Ishikawa (cell line): ENCODE measurements at regions not wholly inside any gene's neighbourhood (a gene's known extent, or its start where the extent isn't known, plus 50 kb on each side); places are given as distances from the start of the nearest gene placed in this dataset.

Experiments used
- CEBPB ChIP-seq: IDR thresholded peaks from 2 replicates; pipeline ENCODE4 v1.6.1; 2012
- EP300 ChIP-seq: IDR thresholded peaks from 2 replicates; pipeline ENCODE4 v1.6.1; 2012; ENCODE audit warnings: borderline replicate concordance
- MAX ChIP-seq: IDR thresholded peaks from 2 replicates; pipeline ENCODE4 v1.6.1; 2012
- NFIC ChIP-seq: IDR thresholded peaks from 2 replicates; pipeline ENCODE4 v1.6.1; 2012
- RAD21 ChIP-seq: IDR thresholded peaks from 2 replicates; pipeline ENCODE4 v1.6.1; 2012; ENCODE audit warnings: low read depth
- REST ChIP-seq: IDR thresholded peaks from 2 replicates; pipeline ENCODE4 v1.6.1; 2012; ENCODE audit warnings: low read depth, mild to moderate bottlenecking
- TAF1 ChIP-seq: IDR thresholded peaks from 2 replicates; pipeline ENCODE4 v1.6.1; 2012; ENCODE audit warnings: low read depth, mild to moderate bottlenecking
- TCF12 ChIP-seq: IDR thresholded peaks from 2 replicates; pipeline ENCODE4 v1.6.1; 2012; ENCODE audit warnings: low read depth
- TEAD4 ChIP-seq: IDR thresholded peaks from 2 replicates; pipeline ENCODE4 v1.6.1; 2012
- USF1 ChIP-seq: IDR thresholded peaks from 2 replicates; pipeline ENCODE4 v1.6.1; 2012
- YY1 ChIP-seq: IDR thresholded peaks from 2 replicates; pipeline ENCODE4 v1.6.1; 2012; ENCODE audit warnings: low read depth

DNA sequence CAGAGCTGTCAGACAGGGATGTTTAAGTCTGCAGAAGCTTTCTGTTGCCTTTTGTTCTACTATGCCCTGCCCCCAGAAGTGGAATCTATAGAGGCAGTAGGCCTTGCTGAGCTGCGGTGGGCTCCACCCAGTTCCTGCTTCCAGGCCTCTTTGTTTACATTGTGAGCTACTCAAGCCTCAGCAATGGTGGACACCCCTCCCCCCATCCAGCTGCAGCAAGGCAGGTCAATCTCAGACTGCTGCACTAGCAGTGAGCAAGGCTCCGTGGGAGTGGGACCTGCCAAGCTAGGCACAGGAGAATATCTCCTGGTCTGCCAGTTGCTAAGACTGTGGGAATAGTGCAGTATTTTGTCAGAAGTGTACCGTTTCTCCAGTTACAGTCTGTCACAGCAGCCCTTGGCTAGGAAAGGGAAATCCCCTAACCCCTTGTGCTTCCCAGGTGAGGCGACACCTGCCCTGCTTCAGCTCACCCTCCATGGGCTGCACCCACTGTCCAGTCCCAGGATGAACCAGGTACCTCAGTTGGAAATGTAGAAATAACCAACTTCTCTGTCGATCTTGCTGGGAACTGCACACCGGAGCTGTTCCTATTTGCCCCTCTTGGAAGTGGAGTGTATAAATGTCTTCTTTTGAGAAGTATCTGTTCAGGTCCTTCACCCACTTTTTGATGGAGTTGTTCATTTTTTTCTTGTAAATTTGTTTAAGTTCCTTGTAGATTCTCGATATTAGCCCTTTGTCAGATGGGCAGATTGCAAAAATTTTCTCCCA lies 213.5 kb upstream of the SLC38A2 start:
- no peak for TF ChIP-seq MAX
- TF ChIP-seq YY1: peak; percentile 48; the same call in 1 of the 2 replicates
- TF ChIP-seq TAF1: no peak
- no peak for TF ChIP-seq TEAD4
- no peak for TF ChIP-seq REST
- no peak for TF ChIP-seq RAD21
- no peak for TF ChIP-seq NFIC
- TF ChIP-seq TCF12: no peak
- TF ChIP-seq CEBPB: no peak
- TF ChIP-seq EP300: no peak
- no peak for TF ChIP-seq USF1
